Muscle layer of colon (tissue), 2 donors: ENCODE measurements at regions not wholly inside any gene's neighbourhood (a gene's known extent, or its start where the extent isn't known, plus 50 kb on each side); places are given as distances from the start of the nearest gene placed in this dataset.

Source experiments
- H3K27ac ChIP-seq: one replicate; pipeline ENCODE4 v1.7.0; 2013; ENCODE audit warnings: low read depth, mild to moderate bottlenecking, low read length, moderate library complexity
- H3K27me3 ChIP-seq, 2 donors: one replicate each; pipeline ENCODE4 v1.7.0; 2013; ENCODE audit warnings: low read length in 2 of 2, mild to moderate bottlenecking in 2 of 2; ENCODE audit not compliant: insufficient read depth in 2 of 2, control insufficient read depth in 1 of 2
- H3K36me3 ChIP-seq: one replicate; pipeline ENCODE4 v1.7.0; 2013; ENCODE audit warnings: mild to moderate bottlenecking, low read length; ENCODE audit not compliant: insufficient read depth
- H3K4me1 ChIP-seq: one replicate; pipeline ENCODE4 v1.7.0; 2013; ENCODE audit warnings: mild to moderate bottlenecking, low read length; ENCODE audit not compliant: insufficient read depth
- H3K4me3 ChIP-seq, 2 donors: one replicate each; pipeline ENCODE4 v1.7.0; 2013; ENCODE audit warnings: low read length in 2 of 2, low read depth in 1 of 2, mild to moderate bottlenecking in 1 of 2, moderate library complexity in 1 of 2
- H3K9ac ChIP-seq: one replicate; pipeline ENCODE4 v1.7.0; 2013; ENCODE audit warnings: low read length
- H3K9me3 ChIP-seq: one replicate; pipeline ENCODE4 v1.7.0; 2013; ENCODE audit warnings: mild to moderate bottlenecking, low read length
- donor health status: abdominal sarcoma.
- donor health status: Adenocarcinoma of cecum.

DNA sequence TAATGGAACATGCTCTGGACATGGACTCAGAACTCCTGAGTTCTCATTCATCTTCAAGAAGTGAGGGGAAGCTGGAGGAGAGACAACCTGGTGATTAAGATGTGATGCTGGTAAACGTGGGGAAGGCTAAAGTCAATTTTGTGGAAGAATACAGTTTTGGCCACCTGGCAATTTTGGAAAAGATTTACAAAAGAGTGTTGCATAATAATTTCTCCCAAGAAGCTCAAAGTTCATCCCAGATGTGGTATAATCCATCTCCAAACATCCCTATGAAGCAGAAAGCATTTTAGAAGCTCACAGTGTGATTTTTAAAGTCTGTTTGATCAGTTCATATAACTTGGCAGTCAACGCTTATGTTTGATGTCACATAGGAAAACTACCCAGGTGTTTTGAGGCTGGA lies 208.7 kb downstream of the LMX1A start:
- Histone ChIP-seq H3K9ac (no peak overlapping the region), H3K27me3 (no peaks in the 10 kb centered on the region), H3K27ac (no peak overlapping the region), H3K9me3 (no peaks in the 10 kb centered on the region), H3K36me3 (no peaks in the 10 kb centered on the region), H3K4me3 (no peak overlapping the region), H3K4me1 (no peaks in the 10 kb centered on the region)

DNA sequence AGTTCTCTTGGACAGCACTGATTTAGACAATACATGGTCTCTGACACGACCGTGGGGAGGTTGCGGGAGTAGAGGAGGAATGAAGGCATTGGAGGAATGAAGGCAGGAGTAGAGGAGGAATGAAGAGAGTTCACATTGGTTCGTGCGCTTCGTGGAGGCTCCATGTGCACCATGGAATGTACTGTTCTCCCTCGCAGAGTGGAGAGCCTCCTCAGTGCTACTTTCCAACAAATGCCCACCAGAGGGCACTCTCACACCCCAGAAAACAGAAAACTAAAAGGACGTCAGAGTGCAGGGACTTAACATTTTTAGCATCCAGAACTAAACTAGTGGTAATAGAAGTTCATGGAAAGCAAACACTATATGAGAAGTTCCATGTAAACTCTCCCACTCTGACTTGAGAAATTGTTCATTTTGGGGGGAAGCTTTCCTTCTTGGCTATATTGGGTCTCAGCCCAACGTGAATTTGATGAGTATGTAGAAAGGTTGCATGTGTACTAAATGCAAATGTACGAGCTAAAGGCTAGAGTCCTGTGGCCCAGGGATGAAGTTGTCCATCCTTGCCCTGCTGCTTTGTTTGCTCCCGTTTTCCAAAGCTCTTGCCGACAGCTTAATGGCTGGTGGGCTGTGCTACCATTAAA lies 211.6 kb downstream of the LMX1A start:
- no peak overlapping the region for H3K9ac ChIP-seq
- H3K4me1 ChIP-seq, result no peaks in the 10 kb centered on the region
- no peaks in the 10 kb centered on the region for H3K27me3 ChIP-seq
- H3K36me3 ChIP-seq, result no peaks in the 10 kb centered on the region
- no peak overlapping the region for H3K27ac ChIP-seq
- no peaks in the 10 kb centered on the region for H3K9me3 ChIP-seq
- no peak overlapping the region for H3K4me3 ChIP-seq

DNA sequence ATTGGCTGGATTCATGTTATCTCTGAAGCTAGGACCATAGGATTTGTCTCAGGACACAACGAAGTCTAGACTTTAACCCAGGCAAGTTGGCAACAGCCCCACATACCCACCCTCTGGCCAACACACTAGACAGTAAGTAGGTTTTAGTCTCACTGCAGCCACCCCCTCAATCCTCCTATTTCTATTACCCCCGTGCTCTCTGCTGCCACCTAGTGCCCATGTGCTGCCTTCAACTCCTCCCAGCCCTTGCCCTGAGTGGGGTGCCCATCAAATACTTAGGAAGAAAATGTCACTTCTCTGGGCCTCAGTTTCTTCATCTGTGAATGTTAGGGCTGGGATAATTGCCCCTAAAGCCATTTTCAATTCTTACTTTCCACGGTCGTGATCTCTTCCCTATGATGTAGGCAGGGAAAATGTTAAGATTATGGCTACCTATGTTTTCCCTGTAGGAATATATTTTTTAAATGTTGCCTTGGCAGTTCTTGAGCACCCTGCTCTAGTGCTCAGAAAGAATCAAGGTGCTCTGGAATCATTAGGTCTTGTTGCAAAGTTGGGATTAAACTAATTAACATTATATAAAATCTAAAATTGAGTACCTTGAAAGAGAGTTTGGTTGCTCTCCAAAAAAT lies 213.0 kb downstream of the LMX1A start:
- H3K36me3 ChIP-seq, result no peaks in the 10 kb centered on the region
- no peak overlapping the region for H3K4me3 ChIP-seq
- H3K9ac ChIP-seq, result no peak overlapping the region
- H3K4me1 ChIP-seq, result no peaks in the 10 kb centered on the region
- H3K27me3 ChIP-seq, result no peaks in the 10 kb centered on the region
- H3K9me3 ChIP-seq, result no peaks in the 10 kb centered on the region
- H3K27ac ChIP-seq, result no peak overlapping the region

DNA sequence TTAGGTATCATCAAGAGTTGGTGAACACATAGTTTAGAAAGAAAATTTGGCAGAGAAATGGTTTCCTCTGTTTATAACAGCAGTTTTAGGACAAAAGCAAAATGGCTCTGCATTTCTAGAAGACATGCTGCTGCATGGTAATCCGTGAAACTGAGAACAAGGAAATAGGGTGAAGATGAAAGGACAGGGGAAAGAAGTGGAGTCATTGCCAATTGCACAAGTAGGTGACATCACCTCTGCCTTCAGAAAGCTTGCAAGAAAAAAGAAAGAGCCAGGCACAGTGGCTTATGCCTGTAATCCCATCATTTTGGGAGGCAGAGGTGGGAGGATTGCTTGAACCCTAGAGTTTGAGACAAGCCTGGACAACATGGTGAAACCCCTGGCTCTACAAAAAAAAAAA lies 217.6 kb downstream of the LMX1A start:
- Histone ChIP-seq H3K27me3 (no peaks in the 10 kb centered on the region), H3K4me3 (no peak overlapping the region), H3K36me3 (no peaks in the 10 kb centered on the region), H3K4me1 (no peaks in the 10 kb centered on the region), H3K27ac (no peak overlapping the region), H3K9me3 (no peaks in the 10 kb centered on the region), H3K9ac (no peak overlapping the region)

DNA sequence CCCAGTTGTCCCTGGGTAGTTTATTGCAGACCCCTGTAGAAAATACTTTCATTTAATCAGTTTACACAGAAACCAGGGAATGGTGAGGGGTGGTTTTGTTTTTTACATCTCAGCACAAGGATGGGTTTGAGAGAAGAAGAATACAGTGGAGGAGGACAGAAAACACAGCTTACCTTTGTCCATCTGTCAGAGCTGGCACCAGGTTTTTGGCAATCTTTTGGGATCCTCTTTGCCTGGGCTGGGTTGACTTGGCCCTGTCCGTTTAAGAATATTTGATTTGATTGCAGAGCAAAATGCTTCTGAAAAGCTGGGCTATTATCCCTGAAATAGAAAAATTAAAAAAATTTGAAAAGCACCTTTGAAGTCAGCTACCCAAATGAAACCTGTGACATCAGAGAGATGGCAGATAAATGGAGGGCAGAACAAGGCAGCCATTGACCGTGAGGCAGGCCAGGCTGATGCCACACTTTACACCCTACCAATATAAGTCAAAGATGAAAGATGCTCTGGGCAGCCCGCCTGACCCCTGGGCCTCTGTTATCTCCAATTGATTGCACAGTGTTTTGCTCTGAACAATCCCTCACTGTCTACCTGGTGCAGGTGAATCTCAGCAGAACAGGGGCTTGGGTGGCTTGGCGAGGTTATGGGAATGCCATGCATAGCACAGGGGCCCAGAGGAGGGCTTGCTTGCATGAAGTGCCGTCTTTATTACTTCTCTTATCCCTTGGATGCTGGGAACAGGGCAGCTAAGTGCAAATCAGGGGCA lies 218.8 kb downstream of the LMX1A start:
- H3K4me3 ChIP-seq, result no peak overlapping the region
- no peaks in the 10 kb centered on the region for H3K27me3 ChIP-seq
- H3K9me3 ChIP-seq, result no peaks in the 10 kb centered on the region
- H3K27ac ChIP-seq, result no peak overlapping the region
- no peak overlapping the region for H3K9ac ChIP-seq
- H3K36me3 ChIP-seq, result no peaks in the 10 kb centered on the region
- H3K4me1 ChIP-seq, result no peaks in the 10 kb centered on the region

DNA sequence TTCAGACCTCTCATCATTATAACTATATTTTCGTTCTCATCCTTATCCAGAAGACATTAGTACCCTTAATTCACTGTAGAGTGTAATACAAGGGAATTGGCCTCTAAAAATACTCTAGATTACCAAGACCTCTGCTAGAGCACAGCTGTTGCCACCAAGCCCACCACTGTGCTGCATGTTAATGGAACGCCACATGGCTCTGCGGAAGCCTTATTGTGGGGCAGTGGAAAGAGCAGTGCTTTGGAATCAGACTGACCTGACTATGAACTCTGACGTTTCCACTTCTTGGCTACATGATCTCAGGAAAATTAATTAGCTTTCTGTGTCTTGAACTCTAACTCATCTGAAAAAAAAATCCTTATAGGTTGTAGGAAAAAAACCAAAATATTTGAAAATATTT lies 222.1 kb downstream of the LMX1A start:
- H3K9ac ChIP-seq, result no peak overlapping the region
- H3K27me3 ChIP-seq, result no peaks in the 10 kb centered on the region
- no peak overlapping the region for H3K27ac ChIP-seq
- H3K4me3 ChIP-seq, result no peak overlapping the region
- H3K9me3 ChIP-seq, result no peaks in the 10 kb centered on the region
- no peaks in the 10 kb centered on the region for H3K4me1 ChIP-seq
- H3K36me3 ChIP-seq, result no peaks in the 10 kb centered on the region

GRCh38 chr1:165129568-165130164 lies 226.8 kb downstream of the LMX1A start:
- Histone ChIP-seq H3K4me3 (no peak overlapping the region), H3K4me1 (no peaks in the 10 kb centered on the region), H3K27ac (no peak overlapping the region), H3K9me3 (no peaks in the 10 kb centered on the region), H3K9ac (no peak overlapping the region), H3K36me3 (no peaks in the 10 kb centered on the region), H3K27me3 (no peaks in the 10 kb centered on the region)

- H3K27ac ChIP-seq, result no peak overlapping the region
- H3K4me3 ChIP-seq, result no peak overlapping the region
- H3K27me3 ChIP-seq, result no peaks in the 10 kb centered on the region
- no peaks in the 10 kb centered on the region for H3K36me3 ChIP-seq
- no peak overlapping the region for H3K9ac ChIP-seq
- no peaks in the 10 kb centered on the region for H3K4me1 ChIP-seq
- no peaks in the 10 kb centered on the region for H3K9me3 ChIP-seq
These were observed 231.7 kb downstream of the LMX1A start for GRCh38 chr1:165124772-165125171.

DNA sequence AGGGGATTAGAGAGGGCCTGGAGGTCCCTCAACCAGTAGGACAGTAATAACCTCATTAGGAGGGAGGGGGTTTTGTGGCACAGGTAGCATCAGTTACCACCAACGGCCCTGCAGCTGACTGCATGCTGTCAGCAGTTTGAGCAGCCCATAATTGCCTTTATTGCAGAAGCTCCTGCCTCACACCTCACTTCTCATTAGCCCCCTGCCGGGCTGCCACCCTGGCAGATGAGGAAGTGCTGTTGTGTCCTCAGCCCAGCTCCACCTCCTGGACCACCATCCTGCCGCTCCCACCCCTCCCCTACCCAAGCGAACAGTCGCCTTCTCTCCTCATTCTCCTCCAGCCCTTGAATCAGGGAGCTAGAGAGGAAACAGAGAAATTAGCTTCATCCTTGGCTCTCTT lies 237.4 kb downstream of the LMX1A start:
- Histone ChIP-seq H3K4me3 (no peak overlapping the region), H3K9ac (no peak overlapping the region), H3K27me3 (peaks cover 5 to 11% of the 10 kb centered on the region in 2 donors), H3K9me3 (no peaks in the 10 kb centered on the region), H3K4me1 (no peaks in the 10 kb centered on the region), H3K36me3 (no peaks in the 10 kb centered on the region), H3K27ac (no peak overlapping the region)

DNA sequence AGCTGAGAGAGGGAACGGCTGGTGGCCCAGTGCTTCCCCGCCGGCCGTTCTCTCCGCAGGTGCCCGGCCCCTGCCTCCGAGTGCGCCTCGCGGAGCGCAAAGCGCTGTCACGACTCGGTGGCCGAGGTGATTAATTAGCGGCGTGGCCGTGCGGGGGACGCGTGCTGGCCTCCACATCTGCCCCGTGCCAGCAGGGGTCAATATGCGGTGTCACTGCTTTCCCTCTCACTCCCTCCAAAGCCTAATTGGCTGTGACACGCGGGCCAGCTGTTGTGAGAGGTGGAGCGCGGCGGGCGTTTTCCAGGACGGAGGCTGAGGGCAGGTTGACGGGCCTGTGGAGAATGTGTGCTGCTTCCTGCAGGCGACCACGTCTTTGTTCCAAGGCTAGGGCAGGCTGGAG lies 239.0 kb downstream of the LMX1A start:
- Histone ChIP-seq H3K9me3 (no peaks in the 10 kb centered on the region), H3K4me1 (no peaks in the 10 kb centered on the region), H3K27ac (no peak overlapping the region), H3K4me3 (no peak overlapping the region), H3K9ac (no peak overlapping the region), H3K36me3 (no peaks in the 10 kb centered on the region), H3K27me3 (peaks cover 5 to 11% of the 10 kb centered on the region in 2 donors)

GRCh38 chr1:165116732-165117131 lies 239.8 kb downstream of the LMX1A start:
- Histone ChIP-seq H3K9me3 (no peaks in the 10 kb centered on the region), H3K4me1 (no peaks in the 10 kb centered on the region), H3K27me3 (peaks cover 5 to 11% of the 10 kb centered on the region in 2 donors), H3K4me3 (no peak overlapping the region), H3K27ac (no peak overlapping the region), H3K9ac (no peak overlapping the region), H3K36me3 (no peaks in the 10 kb centered on the region)
